GM12878 (cell line): ENCODE measurements at regions not wholly inside any gene's neighbourhood (a gene's known extent, or its start where the extent isn't known, plus 50 kb on each side); places are given as distances from the start of the nearest gene placed in this dataset.

ENCODE experiments used
- ETV6 ChIP-seq, 2 experiments: fragments of 450-650 bp in 1 of 2; IDR thresholded peaks in 1 of 2; conservative IDR thresholded peaks in 1 of 2; 2 replicates each; pipeline ENCODE4 v1.6.1; 2014; ENCODE audit warnings: antibody characterized with exemption in 1 of 2, borderline replicate concordance in 1 of 2, low read depth in 1 of 2, mild to moderate bottlenecking in 1 of 2, moderate library complexity in 1 of 2
- RB1 ChIP-seq: fragments of 450-650 bp; formaldehyde crosslinking; IDR thresholded peaks from 2 replicates; pipeline ENCODE4 v1.6.1; 2017; ENCODE audit warnings: mild to moderate bottlenecking, borderline replicate concordance

DNA sequence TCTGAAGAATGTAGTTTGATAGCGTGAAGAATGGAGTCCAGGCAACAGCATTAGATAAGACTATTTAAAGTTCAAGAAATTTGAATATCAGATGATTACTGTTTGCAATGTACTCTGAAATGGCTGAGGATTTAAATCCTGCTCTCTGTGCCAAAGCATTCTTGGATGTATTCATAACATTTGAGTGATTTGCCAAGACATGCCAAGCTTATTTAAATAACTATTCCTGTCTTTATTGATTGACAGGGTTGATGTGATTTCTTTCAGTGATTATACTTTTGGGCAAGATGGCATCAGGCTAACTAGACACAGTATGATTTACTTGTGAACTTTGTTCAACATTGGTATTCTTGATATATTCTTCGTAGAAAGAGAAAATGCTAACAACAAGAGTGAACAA, 168.7 kb downstream of the GNAI1 start:
- no peak for TF ChIP-seq ETV6 (conservative IDR thresholded peaks at IDR 0.05 in 1 of 2, IDR thresholded peaks at IDR 0.05 in 1 of 2; ENCODE audit: borderline replicate concordance in 1 of 2, low read depth in 1 of 2)
- TF ChIP-seq RB1 = no peak
